ENCODE measurements at regions not wholly inside any gene's neighbourhood (a gene's known extent, or its start where the extent isn't known, plus 50 kb on each side); places are given as distances from the start of the nearest gene placed in this dataset.

DNA sequence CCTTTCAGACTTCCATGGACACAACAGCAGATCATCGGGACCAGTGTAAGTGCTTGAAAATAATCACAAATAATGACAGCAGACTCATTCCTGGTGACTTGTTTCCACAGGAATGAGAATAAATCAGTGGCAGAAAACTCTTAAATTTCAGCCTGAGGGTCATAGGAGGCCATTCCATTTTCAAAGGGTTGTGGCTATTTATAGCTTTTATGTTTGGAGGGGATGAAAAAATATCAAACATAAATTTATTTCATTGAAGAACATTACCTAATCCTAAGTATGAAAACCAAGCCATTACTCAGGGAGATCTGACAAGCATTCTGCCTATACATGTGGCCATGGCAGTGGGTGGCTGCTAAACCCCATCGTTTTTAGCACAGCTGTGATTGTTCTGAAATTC is 173.6 kb upstream of the CNR1 start:
- Mint-ChIP-seq H3K4me1 (ENCODE audit: low read depth) (no peaks in the 10 kb centered on the region), H3K4me3 (ENCODE audit: low read depth) (no peak overlapping the region)

DNA sequence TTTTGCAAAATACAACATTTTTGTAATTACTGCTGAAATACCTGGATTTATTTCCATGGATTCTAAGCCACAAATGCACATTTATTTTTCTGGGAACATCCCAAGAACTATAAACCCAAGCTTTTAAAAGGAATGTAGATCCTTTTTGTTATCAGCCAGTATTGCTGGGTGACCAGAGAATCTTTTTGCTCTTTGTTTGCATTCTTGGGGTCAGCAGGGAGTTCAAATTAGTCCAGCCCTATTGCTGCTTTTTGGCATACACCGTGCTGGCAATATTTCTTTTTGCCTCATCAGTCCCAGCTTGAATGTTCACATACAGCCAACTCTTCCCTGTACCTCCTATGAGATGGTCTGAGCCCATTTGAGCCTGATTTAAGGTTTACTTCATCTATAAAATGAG is 155.2 kb upstream of the CNR1 start:
- TF ChIP-seq, protein P1, sequence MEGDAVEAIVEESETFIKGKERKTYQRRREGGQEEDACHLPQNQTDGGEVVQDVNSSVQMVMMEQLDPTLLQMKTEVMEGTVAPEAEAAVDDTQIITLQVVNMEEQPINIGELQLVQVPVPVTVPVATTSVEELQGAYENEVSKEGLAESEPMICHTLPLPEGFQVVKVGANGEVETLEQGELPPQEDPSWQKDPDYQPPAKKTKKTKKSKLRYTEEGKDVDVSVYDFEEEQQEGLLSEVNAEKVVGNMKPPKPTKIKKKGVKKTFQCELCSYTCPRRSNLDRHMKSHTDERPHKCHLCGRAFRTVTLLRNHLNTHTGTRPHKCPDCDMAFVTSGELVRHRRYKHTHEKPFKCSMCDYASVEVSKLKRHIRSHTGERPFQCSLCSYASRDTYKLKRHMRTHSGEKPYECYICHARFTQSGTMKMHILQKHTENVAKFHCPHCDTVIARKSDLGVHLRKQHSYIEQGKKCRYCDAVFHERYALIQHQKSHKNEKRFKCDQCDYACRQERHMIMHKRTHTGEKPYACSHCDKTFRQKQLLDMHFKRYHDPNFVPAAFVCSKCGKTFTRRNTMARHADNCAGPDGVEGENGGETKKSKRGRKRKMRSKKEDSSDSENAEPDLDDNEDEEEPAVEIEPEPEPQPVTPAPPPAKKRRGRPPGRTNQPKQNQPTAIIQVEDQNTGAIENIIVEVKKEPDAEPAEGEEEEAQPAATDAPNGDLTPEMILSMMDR (IDR thresholded peaks at IDR 0.05; ENCODE audit: unreplicated experiment) = no peak
- Mint-ChIP-seq H3K4me1 (ENCODE audit: low read depth) (peaks cover 7% of the 10 kb centered on the region), H3K9me3 (ENCODE audit: low read depth) (no peaks in the 10 kb centered on the region), H3K27ac (no peak overlapping the region), H3K4me3 (ENCODE audit: low read depth) (no peak overlapping the region), H3K36me3 (ENCODE audit: insufficient read depth) (no peaks in the 10 kb centered on the region), H3K27me3 (no peaks in the 10 kb centered on the region)
- DNase-seq (ENCODE audit: low spot score, unreplicated experiment) = no peak

More for the DNA sequence above, 173.6 kb upstream of the CNR1 start:
- DNase-seq (ENCODE audit: low spot score, unreplicated experiment) = no peak
- TF ChIP-seq, protein P1 (IDR thresholded peaks at IDR 0.05; ENCODE audit: unreplicated experiment) = no peak
- Mint-ChIP-seq H3K27me3 (no peaks in the 10 kb centered on the region), H3K9me3 (ENCODE audit: low read depth) (peaks cover 7% of the 10 kb centered on the region), H3K36me3 (ENCODE audit: insufficient read depth) (no peaks in the 10 kb centered on the region), H3K27ac (no peak overlapping the region)

DNA sequence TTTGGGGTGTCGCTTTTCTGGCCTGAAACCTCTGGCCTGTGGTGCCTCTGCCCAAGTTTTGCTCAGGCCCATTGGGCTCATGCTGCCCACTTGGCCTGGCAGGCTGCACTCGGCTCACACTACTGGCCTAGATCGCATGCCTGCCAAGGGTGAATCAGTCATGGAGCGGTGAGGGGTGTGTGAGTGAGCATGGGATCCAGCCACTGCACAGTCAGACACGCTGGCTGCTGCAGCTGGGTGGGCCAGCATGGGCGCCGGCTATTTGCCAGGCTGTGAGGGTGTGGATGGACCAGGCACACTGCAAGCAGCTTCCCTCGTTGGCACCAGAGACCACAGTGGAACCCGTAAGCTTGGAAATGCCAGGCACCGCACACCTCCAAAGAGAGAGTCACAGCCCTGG is 145.4 kb upstream of the CNR1 start:
- Mint-ChIP-seq H3K36me3 (ENCODE audit: insufficient read depth) (no peaks in the 10 kb centered on the region), H3K27me3 (no peaks in the 10 kb centered on the region), H3K4me1 (ENCODE audit: low read depth) (no peaks in the 10 kb centered on the region), H3K4me3 (ENCODE audit: low read depth) (no peak overlapping the region), H3K27ac (no peak overlapping the region), H3K9me3 (ENCODE audit: low read depth) (peaks cover 4% of the 10 kb centered on the region)
- no peak for DNase-seq (ENCODE audit: low spot score, unreplicated experiment)
- TF ChIP-seq, protein P1 (IDR thresholded peaks at IDR 0.05; ENCODE audit: unreplicated experiment) = no peak

DNA sequence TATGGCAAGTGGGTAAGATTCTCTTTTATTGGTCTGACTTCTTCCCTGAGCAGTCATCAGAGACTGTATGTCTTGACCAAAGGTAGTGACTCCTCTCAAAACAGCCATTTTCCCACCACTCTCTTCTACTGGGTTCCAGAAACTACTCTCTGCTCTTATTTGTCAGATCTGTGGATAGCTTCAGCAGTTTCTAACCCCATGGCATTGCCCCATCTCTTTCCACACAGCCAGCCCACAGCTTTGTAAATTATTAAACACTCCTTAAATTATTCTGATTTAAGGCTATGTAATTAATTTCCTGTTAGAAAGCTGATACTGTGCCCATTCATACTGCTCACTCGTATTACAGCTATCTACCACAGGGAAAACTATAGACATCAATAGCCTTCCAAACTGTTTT is 138.4 kb upstream of the CNR1 start:
- H3K4me1 Mint-ChIP-seq (ENCODE audit: low read depth) = no peaks in the 10 kb centered on the region
- TF ChIP-seq, protein P1 (IDR thresholded peaks at IDR 0.05; ENCODE audit: unreplicated experiment) = no peak
- no peak for DNase-seq (ENCODE audit: low spot score, unreplicated experiment)
- H3K27ac Mint-ChIP-seq = no peak overlapping the region
- no peak overlapping the region for H3K4me3 Mint-ChIP-seq (ENCODE audit: low read depth)
- no peaks in the 10 kb centered on the region for H3K27me3 Mint-ChIP-seq
- H3K36me3 Mint-ChIP-seq (ENCODE audit: insufficient read depth) = no peaks in the 10 kb centered on the region
- H3K9me3 Mint-ChIP-seq (ENCODE audit: low read depth) = peaks cover 4% of the 10 kb centered on the region

DNA sequence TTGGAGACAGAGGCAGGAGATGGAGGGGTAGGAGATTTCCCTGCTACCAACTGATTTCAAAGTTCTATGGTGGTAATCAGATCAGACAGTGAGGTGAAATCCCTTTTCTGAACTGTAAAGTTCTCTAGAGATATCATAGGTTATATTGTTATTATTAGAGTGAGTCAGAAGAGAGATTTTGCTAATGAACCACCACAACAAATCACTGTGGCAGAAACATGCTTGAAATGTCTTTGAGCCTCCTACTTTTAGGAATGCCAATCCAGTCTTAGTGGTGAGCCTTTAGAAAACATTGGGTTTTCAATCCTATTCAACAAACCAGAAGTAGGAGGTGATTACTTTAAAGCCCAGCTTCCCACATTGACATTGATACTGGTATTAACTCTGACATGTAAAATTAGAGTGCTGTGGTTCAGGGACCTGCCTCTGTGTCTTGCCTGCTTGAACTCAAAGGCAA is 136.7 kb upstream of the CNR1 start:
- Mint-ChIP-seq H3K9me3 (ENCODE audit: low read depth) (peaks cover 4% of the 10 kb centered on the region), H3K4me1 (ENCODE audit: low read depth) (no peaks in the 10 kb centered on the region), H3K4me3 (ENCODE audit: low read depth) (no peak overlapping the region), H3K27ac (no peak overlapping the region), H3K36me3 (ENCODE audit: insufficient read depth) (no peaks in the 10 kb centered on the region), H3K27me3 (no peaks in the 10 kb centered on the region)
- TF ChIP-seq, protein P1 (IDR thresholded peaks at IDR 0.05; ENCODE audit: unreplicated experiment) = no peak
- no peak for DNase-seq (ENCODE audit: low spot score, unreplicated experiment)
